ENCODE measurements at regions not wholly inside any gene's neighbourhood (a gene's known extent, or its start where the extent isn't known, plus 50 kb on each side); places are given as distances from the start of the nearest gene placed in this dataset.

DNA sequence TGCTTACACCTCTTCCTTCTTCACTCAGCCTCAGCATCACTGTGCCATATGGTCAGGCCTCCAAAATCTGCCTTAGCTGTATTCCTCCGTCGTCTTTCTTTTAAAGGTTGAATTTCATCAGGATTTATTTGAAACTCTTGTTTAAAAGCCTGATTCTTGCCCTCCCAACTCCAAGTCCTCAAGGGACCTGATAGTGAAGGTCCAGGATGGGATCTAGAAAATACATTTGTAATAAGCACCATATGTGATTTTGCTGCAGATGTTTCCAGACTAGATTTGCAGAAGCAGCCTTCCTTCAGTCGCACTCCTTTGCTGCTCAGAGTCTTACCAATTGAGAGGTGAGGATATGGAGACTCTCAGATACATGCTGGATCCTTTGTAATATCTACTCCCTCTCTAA, 101.0 kb upstream of the ANKRD1 start:
- Mint-ChIP-seq H3K9me3 (peaks cover 5% of the 10 kb centered on the region), H3K4me1 (no peaks in the 10 kb centered on the region)

DNA sequence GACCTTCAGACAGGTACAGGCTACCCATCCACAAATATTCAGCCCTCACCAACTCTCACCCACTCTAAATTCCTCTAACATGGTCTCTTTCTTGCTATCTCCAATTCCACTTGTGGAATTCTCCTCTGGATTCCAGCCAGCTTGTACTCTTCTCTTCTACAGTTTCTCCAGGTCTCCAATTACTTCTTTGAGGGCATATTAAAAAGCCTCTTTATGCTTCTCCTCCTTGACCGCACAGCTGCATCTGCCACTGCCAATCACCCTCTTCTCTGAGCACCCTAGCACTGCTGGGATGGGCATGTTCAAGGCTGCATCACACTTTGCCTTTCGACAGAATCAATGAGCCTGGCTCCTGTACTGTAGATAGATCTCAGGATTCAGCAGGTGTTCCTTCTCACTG, 101.5 kb upstream of the ANKRD1 start:
- H3K4me3 Mint-ChIP-seq: no peak overlapping the region
- H3K9me3 Mint-ChIP-seq: peaks cover 5% of the 10 kb centered on the region
- H3K36me3 Mint-ChIP-seq: peaks cover 2% of the 10 kb centered on the region
- H3K27ac Mint-ChIP-seq: no peak overlapping the region
- no peaks in the 10 kb centered on the region for H3K4me1 Mint-ChIP-seq
- peaks cover 2% of the 10 kb centered on the region for H3K27me3 Mint-ChIP-seq

More for the DNA sequence above, 101.0 kb upstream of the ANKRD1 start:
- Mint-ChIP-seq H3K27me3 (peaks cover 2% of the 10 kb centered on the region), H3K4me3 (no peak overlapping the region), H3K27ac (no peak overlapping the region), H3K36me3 (peaks cover under 1% of the 10 kb centered on the region)

- peaks cover 5% of the 10 kb centered on the region for H3K9me3 Mint-ChIP-seq
- H3K27me3 Mint-ChIP-seq: peaks cover 2% of the 10 kb centered on the region
- no peaks in the 10 kb centered on the region for H3K4me1 Mint-ChIP-seq
- no peak overlapping the region for H3K4me3 Mint-ChIP-seq
- no peak overlapping the region for H3K27ac Mint-ChIP-seq
- peaks cover 2% of the 10 kb centered on the region for H3K36me3 Mint-ChIP-seq
Measured at GRCh38 chr10:91022924-91023699, 102.2 kb upstream of the ANKRD1 start.

GRCh38 chr10:91023700-91024398, 103.0 kb upstream of the ANKRD1 start:
- H3K9me3 Mint-ChIP-seq: peaks cover 5% of the 10 kb centered on the region
- no peak overlapping the region for H3K4me3 Mint-ChIP-seq
- peaks cover 2% of the 10 kb centered on the region for H3K27me3 Mint-ChIP-seq
- H3K27ac Mint-ChIP-seq: no peak overlapping the region
- H3K4me1 Mint-ChIP-seq: no peaks in the 10 kb centered on the region
- peaks cover 2% of the 10 kb centered on the region for H3K36me3 Mint-ChIP-seq

- no peak overlapping the region for H3K27ac Mint-ChIP-seq
- peaks cover 2% of the 10 kb centered on the region for H3K27me3 Mint-ChIP-seq
- H3K36me3 Mint-ChIP-seq: peaks cover 2% of the 10 kb centered on the region
- H3K9me3 Mint-ChIP-seq: peaks cover 5% of the 10 kb centered on the region
- H3K4me3 Mint-ChIP-seq: no peak overlapping the region
- H3K4me1 Mint-ChIP-seq: no peaks in the 10 kb centered on the region
Measured at GRCh38 chr10:91024541-91024940, 103.7 kb upstream of the ANKRD1 start.

- Mint-ChIP-seq H3K4me3 (no peak overlapping the region), H3K9me3 (peaks cover 6% of the 10 kb centered on the region), H3K4me1 (peaks cover 20% of the 10 kb centered on the region), H3K27ac (no peak overlapping the region), H3K36me3 (peaks cover 2% of the 10 kb centered on the region), H3K27me3 (no peaks in the 10 kb centered on the region)
Measured at GRCh38 chr10:91032611-91033206, 111.8 kb upstream of the ANKRD1 start.

GRCh38 chr10:91033324-91033950, 112.5 kb upstream of the ANKRD1 start:
- Mint-ChIP-seq H3K9me3 (peaks cover 6% of the 10 kb centered on the region), H3K36me3 (peaks cover 2% of the 10 kb centered on the region), H3K27ac (peak overlapping the region; percentile 94), H3K4me1 (peaks cover 20% of the 10 kb centered on the region), H3K4me3 (no peak overlapping the region), H3K27me3 (no peaks in the 10 kb centered on the region)

- no peaks in the 10 kb centered on the region for H3K27me3 Mint-ChIP-seq
- peaks cover 6% of the 10 kb centered on the region for H3K9me3 Mint-ChIP-seq
- H3K4me3 Mint-ChIP-seq: peak overlapping the region; percentile 55
- peaks cover 2% of the 10 kb centered on the region for H3K36me3 Mint-ChIP-seq
- peaks cover 20% of the 10 kb centered on the region for H3K4me1 Mint-ChIP-seq
- peak overlapping the region; percentile 94 for H3K27ac Mint-ChIP-seq
Measured at GRCh38 chr10:91034042-91034441, 113.2 kb upstream of the ANKRD1 start.

DNA sequence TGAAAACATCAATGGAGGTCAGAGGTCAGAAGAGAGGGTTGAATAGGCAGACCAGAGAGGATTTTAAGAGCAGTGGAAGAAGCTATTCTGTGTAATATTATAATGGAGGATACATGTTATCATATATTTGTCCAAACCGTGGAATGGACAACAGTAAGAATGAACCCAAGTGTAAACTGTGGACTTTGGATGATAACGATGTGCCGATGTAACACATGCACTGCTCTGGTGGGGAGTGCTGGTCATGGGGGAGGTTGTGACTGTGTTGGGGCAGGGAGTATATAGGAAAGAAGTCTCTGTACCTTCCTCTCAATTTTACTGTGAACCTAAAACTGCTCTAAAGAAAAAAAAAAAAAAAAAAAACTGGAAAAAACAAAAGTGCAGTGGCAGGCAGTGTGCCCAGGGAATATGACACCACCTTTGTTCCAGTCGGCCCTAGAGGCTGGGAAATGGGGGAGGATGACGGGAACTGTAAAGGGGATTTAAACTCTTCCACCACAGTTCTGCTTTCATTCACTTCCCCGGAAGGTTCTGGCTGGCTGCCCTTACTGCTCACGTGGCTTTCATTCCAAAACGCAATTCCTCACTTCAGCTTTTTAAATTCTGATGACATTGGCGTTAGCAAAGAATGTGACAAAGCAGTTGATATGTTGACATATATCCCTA, 113.7 kb upstream of the ANKRD1 start:
- no peaks in the 10 kb centered on the region for H3K27me3 Mint-ChIP-seq
- peaks cover 6% of the 10 kb centered on the region for H3K9me3 Mint-ChIP-seq
- H3K36me3 Mint-ChIP-seq: peaks cover 2% of the 10 kb centered on the region
- H3K4me3 Mint-ChIP-seq: peak overlapping the region; percentile 55
- peaks cover 20% of the 10 kb centered on the region for H3K4me1 Mint-ChIP-seq
- peak overlapping the region; percentile 94 for H3K27ac Mint-ChIP-seq

GRCh38 chr10:91035650-91036292, 114.9 kb upstream of the ANKRD1 start:
- H3K4me1 Mint-ChIP-seq: peaks cover 20% of the 10 kb centered on the region
- no peaks in the 10 kb centered on the region for H3K27me3 Mint-ChIP-seq
- no peak overlapping the region for H3K27ac Mint-ChIP-seq
- no peak overlapping the region for H3K4me3 Mint-ChIP-seq
- H3K9me3 Mint-ChIP-seq: peaks cover 6% of the 10 kb centered on the region
- peaks cover 2% of the 10 kb centered on the region for H3K36me3 Mint-ChIP-seq

DNA sequence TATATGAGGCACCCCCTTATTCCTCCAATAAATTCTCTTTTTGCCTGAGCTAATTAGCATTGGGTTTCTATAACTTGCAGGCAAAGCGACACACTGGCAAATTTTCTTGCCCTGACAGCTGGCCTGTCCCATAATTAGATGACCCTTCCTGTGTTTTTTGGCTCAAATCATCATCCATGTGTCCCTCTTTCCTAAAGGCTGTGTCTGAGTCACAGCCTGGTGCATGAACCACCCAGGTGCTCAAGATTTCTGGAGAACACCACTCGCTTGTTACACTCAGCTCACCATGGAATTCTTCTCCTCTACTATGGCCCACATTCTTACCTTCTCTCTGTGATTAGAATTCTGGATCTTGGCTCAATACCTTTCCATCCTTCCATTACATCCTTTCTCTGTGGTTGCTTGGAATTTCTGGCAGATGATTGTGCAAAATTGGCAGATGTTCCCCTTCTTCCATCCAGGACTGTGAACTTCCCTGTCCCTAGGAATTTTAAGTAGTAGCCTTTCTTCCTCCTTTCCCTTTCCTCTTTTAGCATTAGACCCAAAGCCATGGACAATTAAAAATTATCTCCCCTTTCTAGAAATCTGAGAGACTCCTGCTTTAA, 116.0 kb upstream of the ANKRD1 start:
- Mint-ChIP-seq H3K4me3 (no peak overlapping the region), H3K27ac (no peak overlapping the region), H3K4me1 (peaks cover 20% of the 10 kb centered on the region), H3K27me3 (no peaks in the 10 kb centered on the region), H3K9me3 (peaks cover 6% of the 10 kb centered on the region), H3K36me3 (peaks cover 2% of the 10 kb centered on the region)

DNA sequence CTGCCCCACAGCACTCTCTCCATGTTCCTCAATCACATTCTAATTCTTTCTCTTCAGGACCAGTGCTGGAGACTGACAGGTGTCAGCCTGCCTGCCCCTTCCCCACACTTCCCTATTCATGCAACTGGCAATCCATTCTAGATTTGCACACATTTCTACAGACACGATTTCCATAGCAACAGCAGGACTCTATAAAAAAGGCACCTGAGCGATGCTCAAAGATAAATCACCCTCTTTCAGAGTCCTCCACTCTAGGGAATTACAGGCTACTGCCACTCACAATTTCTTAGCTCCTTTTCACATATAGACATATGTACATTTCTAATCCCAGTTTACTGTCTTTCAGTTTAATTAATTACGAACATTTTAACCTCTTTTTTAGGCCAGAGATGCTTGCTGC, 118.1 kb upstream of the ANKRD1 start:
- H3K36me3 Mint-ChIP-seq: peaks cover 2% of the 10 kb centered on the region
- H3K4me3 Mint-ChIP-seq: no peak overlapping the region
- no peak overlapping the region for H3K27ac Mint-ChIP-seq
- peaks cover 11% of the 10 kb centered on the region for H3K4me1 Mint-ChIP-seq
- H3K27me3 Mint-ChIP-seq: no peaks in the 10 kb centered on the region
- peaks cover 6% of the 10 kb centered on the region for H3K9me3 Mint-ChIP-seq

DNA sequence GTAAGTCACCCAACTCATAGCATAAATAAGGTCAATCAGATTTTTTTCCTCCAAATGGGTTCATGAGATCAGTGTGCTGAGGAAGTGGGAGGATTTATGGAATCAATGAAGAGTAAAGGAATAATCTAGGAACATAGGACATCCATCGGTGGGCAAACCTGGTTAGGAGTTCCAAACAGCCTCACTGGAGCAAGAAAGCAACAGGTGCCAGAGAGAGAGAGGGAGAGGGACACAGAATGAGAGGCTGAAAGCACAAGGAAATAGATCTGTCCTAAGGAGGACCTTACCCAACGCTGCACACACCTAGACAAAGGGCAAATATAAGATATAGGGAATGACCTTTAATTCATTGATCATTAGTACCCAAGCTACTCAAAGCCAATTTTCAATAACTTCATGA, 119.5 kb upstream of the ANKRD1 start:
- Mint-ChIP-seq H3K4me1 (no peaks in the 10 kb centered on the region), H3K4me3 (no peak overlapping the region), H3K27me3 (no peaks in the 10 kb centered on the region), H3K9me3 (no peaks in the 10 kb centered on the region), H3K27ac (no peak overlapping the region), H3K36me3 (no peaks in the 10 kb centered on the region)

GRCh38 chr10:91042069-91042468, 121.2 kb upstream of the ANKRD1 start:
- Mint-ChIP-seq H3K9me3 (no peaks in the 10 kb centered on the region), H3K27ac (no peak overlapping the region), H3K36me3 (no peaks in the 10 kb centered on the region), H3K27me3 (peaks cover 4% of the 10 kb centered on the region), H3K4me3 (no peak overlapping the region), H3K4me1 (no peaks in the 10 kb centered on the region)

All from activated naive CD4-positive, alpha-beta T cell treated with anti-CD3 and anti-CD28 coated beads, Interleukin-2, amount 50 U/mL, for 24 hours (primary cell).